Type B pancreatic cell (in vitro differentiated cells): ENCODE measurements at regions not wholly inside any gene's neighbourhood (a gene's known extent, or its start where the extent isn't known, plus 50 kb on each side); places are given as distances from the start of the nearest gene placed in this dataset.

Experiments used
- DNase-seq: peaks from one replicate; pipeline ENCODE4 v3.0.0; 2021; ENCODE audit warnings: mixed read lengths; ENCODE audit not compliant: unreplicated experiment; ENCODE audit errors: extremely low spot score
- H3K27ac Mint-ChIP-seq: 2 replicates; pipeline ENCODE4 v1.8.0; 2021; ENCODE audit warnings: mild to moderate bottlenecking, mixed read lengths
- H3K27me3 Mint-ChIP-seq: 2 replicates; pipeline ENCODE4 v1.8.0; 2021; ENCODE audit warnings: mixed read lengths
- H3K36me3 Mint-ChIP-seq: 2 replicates; pipeline ENCODE4 v1.8.0; 2021; ENCODE audit warnings: mixed read lengths
- H3K4me1 Mint-ChIP-seq: one replicate; pipeline ENCODE4 v1.8.0; 2021; ENCODE audit warnings: mixed read lengths; ENCODE audit not compliant: unreplicated experiment
- H3K4me3 Mint-ChIP-seq: 2 replicates; pipeline ENCODE4 v1.8.0; 2021; ENCODE audit warnings: mild to moderate bottlenecking, mixed read lengths
- H3K9me3 Mint-ChIP-seq: 2 replicates; pipeline ENCODE4 v1.8.0; 2021; ENCODE audit warnings: mixed read lengths
- TF ChIP-seq, protein P1 (sequence below): fragments of 200-600 bp; sonication (generic); conservative IDR thresholded peaks from 2 replicates; pipeline ENCODE4 v1.5.0; 2021; ENCODE audit warnings: antibody characterized with exemption, mild to moderate bottlenecking

- no peaks in the 10 kb centered on the region for H3K36me3 Mint-ChIP-seq
- H3K27ac Mint-ChIP-seq, result no peak overlapping the region
- peaks cover 3% of the 10 kb centered on the region for H3K27me3 Mint-ChIP-seq
- H3K4me1 Mint-ChIP-seq, result no peaks in the 10 kb centered on the region
- TF ChIP-seq, protein P1, sequence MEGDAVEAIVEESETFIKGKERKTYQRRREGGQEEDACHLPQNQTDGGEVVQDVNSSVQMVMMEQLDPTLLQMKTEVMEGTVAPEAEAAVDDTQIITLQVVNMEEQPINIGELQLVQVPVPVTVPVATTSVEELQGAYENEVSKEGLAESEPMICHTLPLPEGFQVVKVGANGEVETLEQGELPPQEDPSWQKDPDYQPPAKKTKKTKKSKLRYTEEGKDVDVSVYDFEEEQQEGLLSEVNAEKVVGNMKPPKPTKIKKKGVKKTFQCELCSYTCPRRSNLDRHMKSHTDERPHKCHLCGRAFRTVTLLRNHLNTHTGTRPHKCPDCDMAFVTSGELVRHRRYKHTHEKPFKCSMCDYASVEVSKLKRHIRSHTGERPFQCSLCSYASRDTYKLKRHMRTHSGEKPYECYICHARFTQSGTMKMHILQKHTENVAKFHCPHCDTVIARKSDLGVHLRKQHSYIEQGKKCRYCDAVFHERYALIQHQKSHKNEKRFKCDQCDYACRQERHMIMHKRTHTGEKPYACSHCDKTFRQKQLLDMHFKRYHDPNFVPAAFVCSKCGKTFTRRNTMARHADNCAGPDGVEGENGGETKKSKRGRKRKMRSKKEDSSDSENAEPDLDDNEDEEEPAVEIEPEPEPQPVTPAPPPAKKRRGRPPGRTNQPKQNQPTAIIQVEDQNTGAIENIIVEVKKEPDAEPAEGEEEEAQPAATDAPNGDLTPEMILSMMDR, result no peak
- H3K4me3 Mint-ChIP-seq, result no peak overlapping the region
- peaks cover 7% of the 10 kb centered on the region for H3K9me3 Mint-ChIP-seq
- no peak for DNase-seq
Observed at GRCh38 chr6:128767705-128768104, 115.2 kb upstream of the LAMA2 start.

DNA sequence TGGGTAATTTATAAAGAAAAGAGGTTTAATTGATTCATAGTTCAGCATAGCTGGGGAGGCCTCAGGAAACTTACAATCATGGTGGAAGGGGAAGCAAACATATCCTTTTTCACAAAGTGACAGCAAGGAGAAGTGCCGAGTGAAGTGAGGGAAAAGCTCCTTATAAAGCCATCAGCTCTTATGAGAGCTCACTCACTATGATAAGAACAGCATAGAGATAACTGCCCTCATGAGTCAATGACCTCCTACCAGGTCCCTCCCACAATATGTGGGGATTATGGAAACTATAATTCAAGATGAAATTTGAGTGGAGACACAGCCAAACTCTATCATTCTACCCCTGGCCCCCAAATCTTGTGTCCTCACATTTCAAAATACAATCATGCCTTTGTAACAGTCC lies 115.8 kb upstream of the LAMA2 start:
- H3K4me3 Mint-ChIP-seq, result no peak overlapping the region
- H3K4me1 Mint-ChIP-seq, result no peaks in the 10 kb centered on the region
- peaks cover 7% of the 10 kb centered on the region for H3K9me3 Mint-ChIP-seq
- no peak overlapping the region for H3K27ac Mint-ChIP-seq
- DNase-seq, result no peak
- H3K36me3 Mint-ChIP-seq, result no peaks in the 10 kb centered on the region
- TF ChIP-seq, protein P1, result no peak
- H3K27me3 Mint-ChIP-seq, result peaks cover 6% of the 10 kb centered on the region

- H3K4me3 Mint-ChIP-seq, result no peak overlapping the region
- no peaks in the 10 kb centered on the region for H3K36me3 Mint-ChIP-seq
- H3K9me3 Mint-ChIP-seq, result peaks cover 3% of the 10 kb centered on the region
- no peak for DNase-seq
- H3K4me1 Mint-ChIP-seq, result no peaks in the 10 kb centered on the region
- TF ChIP-seq, protein P1, result no peak
- H3K27ac Mint-ChIP-seq, result no peak overlapping the region
- peaks cover 6% of the 10 kb centered on the region for H3K27me3 Mint-ChIP-seq
Observed at GRCh38 chr6:128763599-128764300, 119.2 kb upstream of the LAMA2 start.

GRCh38 chr6:128759901-128760300 lies 123.0 kb upstream of the LAMA2 start:
- DNase-seq, result no peak
- Mint-ChIP-seq H3K4me1 (no peaks in the 10 kb centered on the region), H3K27me3 (peaks cover 6% of the 10 kb centered on the region), H3K9me3 (no peaks in the 10 kb centered on the region), H3K36me3 (no peaks in the 10 kb centered on the region), H3K27ac (no peak overlapping the region), H3K4me3 (no peak overlapping the region)
- TF ChIP-seq, protein P1, result no peak

DNA sequence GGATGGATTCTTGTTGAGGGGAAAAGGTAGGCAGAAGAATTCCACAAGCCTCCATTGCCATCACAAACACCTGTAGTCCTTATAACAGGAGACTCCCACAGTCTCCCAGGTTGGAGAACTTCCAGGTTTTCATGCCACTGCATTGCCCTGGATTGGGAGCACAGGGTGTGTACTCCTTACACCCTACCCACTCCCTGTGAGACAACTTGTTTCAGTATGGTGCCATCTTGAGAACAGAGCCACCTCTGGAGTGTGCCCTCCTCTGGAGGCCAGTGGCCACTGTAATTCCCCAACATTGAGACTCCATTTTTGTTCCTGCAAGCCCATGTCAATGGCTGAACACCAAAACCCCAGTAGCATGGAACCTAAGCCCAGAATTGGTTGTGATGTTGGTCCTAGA lies 123.5 kb upstream of the LAMA2 start:
- no peak overlapping the region for H3K27ac Mint-ChIP-seq

More for the DNA sequence above, 123.5 kb upstream of the LAMA2 start:
- Mint-ChIP-seq H3K27me3 (peaks cover 3% of the 10 kb centered on the region), H3K4me3 (no peak overlapping the region), H3K9me3 (no peaks in the 10 kb centered on the region), H3K36me3 (no peaks in the 10 kb centered on the region), H3K4me1 (no peaks in the 10 kb centered on the region)
- no peak for DNase-seq
- TF ChIP-seq, protein P1, result no peak
